GM18873 (cell line): ENCODE measurements at regions not wholly inside any gene's neighbourhood (a gene's known extent, or its start where the extent isn't known, plus 50 kb on each side); places are given as distances from the start of the nearest gene placed in this dataset.
"Not testable (repeated sequence)": the region's sequence is repeated elsewhere in the genome, so short reads cannot be mapped to it uniquely, and the experiment has no call there.

Source experiments
- ATAC-seq: cut with Tn5 transposase; IDR thresholded peaks from one replicate; pipeline ENCODE4 v1.9.1; 2021; ENCODE audit warnings: mild to moderate bottlenecking, moderate library complexity, moderate number of reproducible peaks; ENCODE audit not compliant: unreplicated experiment, low FRiP score

DNA sequence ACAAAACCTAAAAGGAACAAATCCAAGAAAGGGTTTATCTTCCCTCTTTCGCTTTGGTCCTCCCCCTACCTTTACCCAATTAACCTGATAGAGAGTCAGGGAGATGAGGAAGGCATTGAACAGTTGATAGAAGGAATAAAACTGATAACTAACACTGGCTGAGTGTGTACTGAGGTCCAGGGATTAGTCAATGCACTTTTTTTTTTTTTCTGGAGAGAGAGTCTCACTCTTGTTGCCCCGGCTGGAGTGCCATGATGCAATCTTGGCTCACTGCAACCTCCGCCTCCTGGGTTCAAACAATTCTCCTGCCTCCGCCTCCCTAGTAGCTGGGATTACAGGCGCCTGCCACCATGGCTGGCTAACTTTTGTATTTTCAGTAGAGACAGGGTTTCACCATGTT, 250.2 kb upstream of the CWC22 start:
- no peak for ATAC-seq

- ATAC-seq: no peak
Measured at GRCh38 chr2:180255981-180256380, 248.9 kb upstream of the CWC22 start.

- no peak for ATAC-seq
Measured at GRCh38 chr2:180254872-180255271, 247.8 kb upstream of the CWC22 start.

DNA sequence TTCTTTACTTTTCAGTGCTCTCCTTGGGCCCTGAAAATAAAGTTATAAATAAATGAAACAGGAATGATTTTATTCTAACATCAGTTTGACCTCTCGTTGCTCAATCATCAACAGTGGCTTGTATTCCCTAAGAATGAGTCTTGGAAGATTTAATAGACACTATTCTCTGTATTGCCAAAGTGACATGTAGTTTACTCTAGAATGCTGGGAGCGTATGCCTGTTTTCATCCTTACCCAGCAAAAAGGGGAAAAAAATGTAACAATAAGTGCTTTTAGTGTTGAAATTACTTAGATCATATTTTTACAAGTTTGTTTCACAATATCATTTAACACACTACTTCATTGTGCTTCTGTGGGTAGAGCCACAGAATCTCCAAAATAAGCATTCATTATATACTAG, 240.6 kb upstream of the CWC22 start:
- no peak for ATAC-seq

- ATAC-seq: no peak
Measured at GRCh38 chr2:180246268-180246667, 239.2 kb upstream of the CWC22 start.

GRCh38 chr2:180240774-180241173, 233.7 kb upstream of the CWC22 start:
- ATAC-seq: no peak

GRCh38 chr2:180238729-180239128, 231.6 kb upstream of the CWC22 start:
- no peak for ATAC-seq

GRCh38 chr2:180236061-180236460, 229.0 kb upstream of the CWC22 start:
- ATAC-seq: not testable (repeated sequence)

GRCh38 chr2:180235506-180235905, 228.4 kb upstream of the CWC22 start:
- ATAC-seq: not testable (repeated sequence)

GRCh38 chr2:180234991-180235390, 227.9 kb upstream of the CWC22 start:
- ATAC-seq: not testable (repeated sequence)

- ATAC-seq: no peak
Measured at GRCh38 chr2:180231015-180231414, 223.9 kb upstream of the CWC22 start.

DNA sequence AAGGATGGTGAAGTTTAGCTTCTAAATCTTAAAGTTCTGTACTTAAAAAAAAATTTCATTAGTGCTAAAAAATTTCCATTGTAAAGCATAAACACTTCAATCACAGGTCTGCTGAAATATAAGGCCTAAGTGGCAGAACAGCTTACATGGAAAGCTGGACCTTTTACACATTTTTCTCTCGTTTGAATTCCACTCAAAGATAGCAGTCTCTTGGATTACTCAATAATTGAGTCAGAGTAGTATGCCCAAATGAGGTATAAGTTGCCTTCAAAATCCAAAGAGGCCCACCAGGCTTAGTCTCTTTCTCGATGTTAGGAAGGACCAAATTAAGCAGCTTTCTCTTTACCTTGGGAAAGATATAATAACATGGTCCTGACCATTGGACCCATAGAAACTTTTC, 220.4 kb upstream of the CWC22 start:
- ATAC-seq: no peak

- ATAC-seq: no peak
Measured at GRCh38 chr2:180225118-180225517, 218.0 kb upstream of the CWC22 start.

DNA sequence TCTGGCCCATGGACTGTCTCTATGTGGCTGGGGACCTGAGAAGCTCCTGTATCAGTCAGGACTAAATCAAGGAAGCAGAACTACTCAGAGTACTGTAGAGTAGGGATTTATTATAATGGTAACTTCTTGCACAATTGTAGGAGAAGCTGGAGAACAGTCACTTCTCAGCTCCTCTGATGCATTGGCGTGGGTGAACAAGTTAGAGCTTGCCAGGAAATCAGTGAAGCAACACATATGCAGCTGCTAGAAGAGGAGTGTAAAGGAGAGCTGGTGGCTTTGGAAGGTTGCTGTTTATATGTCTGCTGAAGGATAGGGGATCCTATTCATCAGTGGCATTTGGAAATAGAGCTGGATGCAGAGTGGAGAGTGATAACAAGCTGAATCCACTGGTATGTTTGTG, 215.5 kb upstream of the CWC22 start:
- no peak for ATAC-seq

- no peak for ATAC-seq
Measured at GRCh38 chr2:180219491-180219890, 212.4 kb upstream of the CWC22 start.

DNA sequence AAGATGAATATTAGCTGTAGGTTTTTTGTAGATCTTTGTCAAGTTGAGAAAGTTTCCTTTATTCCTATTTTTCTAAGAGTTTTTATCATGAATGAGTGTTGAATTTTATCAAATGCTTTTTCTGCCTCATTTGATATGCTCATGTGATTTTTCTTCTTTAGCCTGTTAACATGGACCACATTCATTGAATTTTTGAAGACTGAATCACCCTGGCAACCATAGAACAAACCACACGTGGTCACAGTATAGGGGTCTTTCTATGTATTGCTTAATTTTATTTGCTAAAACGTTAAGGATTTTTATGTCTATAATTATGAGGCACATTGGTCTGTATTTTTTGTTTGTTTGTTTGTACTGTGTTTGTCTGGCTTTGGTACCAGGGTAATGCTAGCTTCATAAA, 201.7 kb upstream of the CWC22 start:
- ATAC-seq: no peak

- no peak for ATAC-seq
Measured at GRCh38 chr2:180205621-180206235, 198.6 kb upstream of the CWC22 start.

DNA sequence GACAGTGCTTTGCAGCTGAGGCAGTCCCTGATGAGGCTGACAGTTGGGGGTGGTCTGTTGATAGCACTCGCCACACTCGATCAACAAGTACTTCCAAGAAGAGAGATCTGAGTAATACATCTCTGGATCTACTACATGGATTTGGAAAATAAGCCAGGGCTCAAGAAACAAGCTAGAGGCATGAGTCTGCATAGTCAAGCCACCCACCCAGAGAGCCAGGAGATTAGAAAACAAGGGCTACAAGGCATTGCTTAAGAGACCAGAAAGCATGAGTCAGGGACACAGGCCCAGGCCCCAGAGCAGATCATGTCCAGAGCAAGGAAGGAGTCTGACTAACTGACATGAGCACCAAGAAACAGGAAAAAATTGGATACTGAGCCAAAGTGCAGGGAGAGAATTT, 196.9 kb upstream of the CWC22 start:
- no peak for ATAC-seq

GRCh38 chr2:180202467-180202951, 195.4 kb upstream of the CWC22 start:
- no peak for ATAC-seq

- no peak for ATAC-seq
Measured at GRCh38 chr2:180196419-180196977, 189.4 kb upstream of the CWC22 start.

DNA sequence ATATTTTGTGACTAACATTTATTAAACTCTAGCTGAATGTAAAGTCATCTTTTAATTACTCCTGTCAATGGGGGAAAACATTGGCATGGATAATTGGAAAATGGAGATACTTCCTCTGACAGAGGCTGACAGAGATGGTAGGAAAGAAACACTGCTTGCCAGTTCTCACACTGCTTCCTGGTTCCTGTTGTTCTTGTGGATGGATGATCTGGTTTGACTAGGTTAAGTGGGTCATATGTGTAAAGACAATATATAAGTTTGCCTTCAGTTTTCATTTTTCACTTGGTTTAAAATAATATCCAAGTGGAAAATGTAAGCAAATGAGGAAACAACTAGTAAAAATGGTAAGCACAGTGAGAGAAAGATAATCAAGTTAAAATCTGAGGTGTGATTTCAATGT, 188.8 kb upstream of the CWC22 start:
- ATAC-seq: no peak

DNA sequence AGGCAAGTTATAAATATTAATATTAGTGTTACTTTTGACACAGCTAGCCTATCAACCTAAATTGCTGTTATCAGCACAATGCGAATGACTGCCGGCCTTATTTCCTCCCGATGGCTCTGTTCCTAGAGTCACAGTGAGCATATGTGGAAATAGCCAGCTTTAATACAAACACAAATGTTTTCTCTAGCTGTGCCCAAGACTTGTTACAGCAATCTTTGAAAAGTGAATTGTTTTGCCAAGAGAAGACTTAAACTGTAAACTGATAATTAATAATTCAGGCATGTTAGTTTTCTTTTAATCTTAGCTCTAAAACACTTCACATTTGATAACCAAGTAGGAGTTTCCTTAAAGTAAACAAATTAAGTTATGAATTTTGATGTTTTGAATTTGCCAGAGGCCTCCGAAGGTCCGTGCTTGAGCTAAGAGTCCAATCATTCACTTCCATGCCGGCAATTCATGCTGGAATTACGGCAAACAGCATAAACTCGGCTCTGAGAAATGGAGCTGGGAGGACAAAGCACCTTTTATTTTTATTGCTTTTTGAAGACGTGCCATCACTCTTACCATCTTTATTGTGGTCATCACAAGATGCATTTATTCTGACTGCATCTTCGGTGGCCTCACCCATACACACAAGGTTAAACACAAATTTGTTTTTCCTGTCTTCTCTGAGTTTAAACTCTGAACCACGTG, 184.5 kb upstream of the CWC22 start:
- no peak for ATAC-seq
